Mammary epithelial cell (primary cell): ENCODE measurements at regions not wholly inside any gene's neighbourhood (a gene's known extent, or its start where the extent isn't known, plus 50 kb on each side); places are given as distances from the start of the nearest gene placed in this dataset.
"Not testable (repeated sequence)": the region's sequence is repeated elsewhere in the genome, so short reads cannot be mapped to it uniquely, and the experiment has no call there.

Source experiments
- EZH2 ChIP-seq: IDR thresholded peaks from 2 replicates; pipeline ENCODE4 v1.6.1; 2012; ENCODE audit warnings: low read length, inconsistent platforms, borderline replicate concordance
- TF ChIP-seq, protein P1 (sequence below), 2 donors: IDR thresholded peaks in 1 of 2; conservative IDR thresholded peaks in 1 of 2; 2 replicates each; pipeline ENCODE4 v1.5.1; 2011 to 2012; ENCODE audit warnings: inconsistent platforms in 2 of 2, low read length in 2 of 2, mild to moderate bottlenecking in 2 of 2, control low read depth in 1 of 2, low read depth in 1 of 2; ENCODE audit not compliant: insufficient read depth in 1 of 2; ENCODE audit errors: extremely low read depth in 1 of 2

DNA sequence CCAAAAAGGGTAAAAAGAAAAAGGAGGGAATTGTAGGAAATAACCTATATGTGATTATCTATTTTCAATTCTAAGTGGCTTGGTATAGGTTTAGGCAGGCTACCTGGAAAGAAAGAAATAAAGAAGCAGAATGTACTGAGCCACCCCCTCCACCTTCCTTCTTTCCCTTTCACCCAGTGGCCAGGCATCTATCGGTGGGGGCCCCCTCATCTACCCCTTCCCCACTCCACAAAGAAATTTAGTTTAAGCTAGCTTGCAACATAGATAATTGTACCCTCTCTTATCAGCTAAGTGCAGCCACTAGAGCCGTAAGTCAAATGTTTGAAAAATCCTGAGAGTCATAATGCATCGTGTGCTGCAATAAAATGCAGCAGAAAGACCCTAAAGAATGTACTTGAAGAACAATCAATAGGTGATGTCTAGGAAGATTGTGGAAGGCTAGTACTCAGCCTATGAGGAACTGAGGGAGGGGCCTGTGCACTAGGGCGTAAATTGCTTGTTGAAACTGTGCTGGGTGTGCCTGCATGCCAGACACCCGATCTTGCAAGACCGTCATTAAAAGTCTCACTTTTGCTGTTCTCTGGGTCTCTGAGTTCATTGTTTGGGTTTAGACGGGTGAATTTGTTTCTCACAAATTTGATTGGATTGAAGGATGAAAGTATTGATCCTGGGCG lies 53.0 kb downstream of the PPIAL4D start:
- TF ChIP-seq, protein P1, sequence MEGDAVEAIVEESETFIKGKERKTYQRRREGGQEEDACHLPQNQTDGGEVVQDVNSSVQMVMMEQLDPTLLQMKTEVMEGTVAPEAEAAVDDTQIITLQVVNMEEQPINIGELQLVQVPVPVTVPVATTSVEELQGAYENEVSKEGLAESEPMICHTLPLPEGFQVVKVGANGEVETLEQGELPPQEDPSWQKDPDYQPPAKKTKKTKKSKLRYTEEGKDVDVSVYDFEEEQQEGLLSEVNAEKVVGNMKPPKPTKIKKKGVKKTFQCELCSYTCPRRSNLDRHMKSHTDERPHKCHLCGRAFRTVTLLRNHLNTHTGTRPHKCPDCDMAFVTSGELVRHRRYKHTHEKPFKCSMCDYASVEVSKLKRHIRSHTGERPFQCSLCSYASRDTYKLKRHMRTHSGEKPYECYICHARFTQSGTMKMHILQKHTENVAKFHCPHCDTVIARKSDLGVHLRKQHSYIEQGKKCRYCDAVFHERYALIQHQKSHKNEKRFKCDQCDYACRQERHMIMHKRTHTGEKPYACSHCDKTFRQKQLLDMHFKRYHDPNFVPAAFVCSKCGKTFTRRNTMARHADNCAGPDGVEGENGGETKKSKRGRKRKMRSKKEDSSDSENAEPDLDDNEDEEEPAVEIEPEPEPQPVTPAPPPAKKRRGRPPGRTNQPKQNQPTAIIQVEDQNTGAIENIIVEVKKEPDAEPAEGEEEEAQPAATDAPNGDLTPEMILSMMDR (conservative IDR thresholded peaks at IDR 0.05 in 1 of 2, IDR thresholded peaks at IDR 0.05 in 1 of 2; ENCODE audit: extremely low read depth in 1 of 2, insufficient read depth in 1 of 2, low read depth in 1 of 2, low read length in 2 of 2) = not testable (repeated sequence)
- not testable (repeated sequence) for TF ChIP-seq EZH2
